ENCODE measurements at regions not wholly inside any gene's neighbourhood (a gene's known extent, or its start where the extent isn't known, plus 50 kb on each side); places are given as distances from the start of the nearest gene placed in this dataset.

GRCh38 chr14:30193845-30194501 is 266.3 kb upstream of the PRKD1 start:
- TF ChIP-seq, protein P1, sequence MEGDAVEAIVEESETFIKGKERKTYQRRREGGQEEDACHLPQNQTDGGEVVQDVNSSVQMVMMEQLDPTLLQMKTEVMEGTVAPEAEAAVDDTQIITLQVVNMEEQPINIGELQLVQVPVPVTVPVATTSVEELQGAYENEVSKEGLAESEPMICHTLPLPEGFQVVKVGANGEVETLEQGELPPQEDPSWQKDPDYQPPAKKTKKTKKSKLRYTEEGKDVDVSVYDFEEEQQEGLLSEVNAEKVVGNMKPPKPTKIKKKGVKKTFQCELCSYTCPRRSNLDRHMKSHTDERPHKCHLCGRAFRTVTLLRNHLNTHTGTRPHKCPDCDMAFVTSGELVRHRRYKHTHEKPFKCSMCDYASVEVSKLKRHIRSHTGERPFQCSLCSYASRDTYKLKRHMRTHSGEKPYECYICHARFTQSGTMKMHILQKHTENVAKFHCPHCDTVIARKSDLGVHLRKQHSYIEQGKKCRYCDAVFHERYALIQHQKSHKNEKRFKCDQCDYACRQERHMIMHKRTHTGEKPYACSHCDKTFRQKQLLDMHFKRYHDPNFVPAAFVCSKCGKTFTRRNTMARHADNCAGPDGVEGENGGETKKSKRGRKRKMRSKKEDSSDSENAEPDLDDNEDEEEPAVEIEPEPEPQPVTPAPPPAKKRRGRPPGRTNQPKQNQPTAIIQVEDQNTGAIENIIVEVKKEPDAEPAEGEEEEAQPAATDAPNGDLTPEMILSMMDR (IDR thresholded peaks at IDR 0.05), result no peak
- no peak for TF ChIP-seq EP300 (IDR thresholded peaks at IDR 0.05)
- no peak for TF ChIP-seq POLR2A (IDR thresholded peaks at IDR 0.05; ENCODE audit: low read depth)

All from esophagus muscularis mucosa (tissue), 4 donors.